ENCODE measurements at regions not wholly inside any gene's neighbourhood (a gene's known extent, or its start where the extent isn't known, plus 50 kb on each side); places are given as distances from the start of the nearest gene placed in this dataset.

DNA sequence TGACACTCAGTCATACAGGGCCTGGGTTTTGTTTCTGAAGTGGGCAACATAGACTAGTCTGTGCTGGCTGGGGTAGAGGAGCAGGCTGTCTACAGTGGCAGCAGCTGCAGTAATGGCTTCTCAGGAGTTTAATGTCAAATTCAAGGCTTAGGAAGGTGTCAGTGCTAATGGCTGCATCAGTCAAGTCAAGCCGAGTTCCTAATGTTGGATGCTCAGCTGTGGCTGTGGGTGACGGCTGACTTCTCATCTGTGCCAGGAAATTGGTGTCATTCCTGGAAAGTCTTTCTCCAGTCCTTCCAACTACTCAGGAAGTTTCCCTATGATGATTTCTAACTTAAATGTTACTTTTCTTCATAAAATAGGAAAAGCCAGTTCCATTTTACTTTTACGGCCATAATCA, 468.1 kb upstream of the IGFBP3 start:
- Histone ChIP-seq H2AFZ (ENCODE audit: low read depth, low read length, poor library complexity, severe bottlenecking) (no peak overlapping the region), H3K9ac (ENCODE audit: low read length) (no peak overlapping the region), H3K9me3 (ENCODE audit: control insufficient read depth in 1 of 2, insufficient read depth in 1 of 2, low read depth in 1 of 2, low read length in 2 of 2) (no peaks in the 10 kb centered on the region), H3K9me2 (ENCODE audit: insufficient read depth) (0 out of 2 replicates have a peak, but pooled peaks cover 4% of the 10 kb centered on the region), H3K36me3 (ENCODE audit: control insufficient read depth in 1 of 2, insufficient read depth in 2 of 2, low read length in 2 of 2) (no peaks in the 10 kb centered on the region), H3K27me3 (ENCODE audit: insufficient read depth, low read length) (no peaks in the 10 kb centered on the region), H4K20me1 (ENCODE audit: insufficient read depth) (no peaks in the 10 kb centered on the region), H3K79me2 (ENCODE audit: insufficient read depth, low read length) (no peaks in the 10 kb centered on the region), H3K4me3 (replicated peaks in 1 of 2; ENCODE audit: low read depth in 1 of 2, low read length in 2 of 2) (no peak overlapping the region), H3K4me1 (ENCODE audit: control insufficient read depth in 1 of 2, insufficient read depth in 2 of 2, low read length in 2 of 2) (no peaks in the 10 kb centered on the region), H3K27ac (ENCODE audit: low read depth, low read length) (no peak overlapping the region), H3K4me2 (ENCODE audit: low read length) (no peak overlapping the region)
- no TSS peak for BruUV-seq (replicated peaks)
- RAD21 ChIA-PET (ENCODE audit: low non-redundant PET in 1 of 2, low total read pairs in 2 of 2, uncharacterized antibody in 2 of 2, unreplicated experiment in 2 of 2) = no interaction called here
- DNase-seq (ENCODE audit: low read depth, low spot score) = no peak
- POLR2A ChIA-PET = no interaction called here
- intact Hi-C loops (cut with micrococcal nuclease) = no loop called here
- CTCF ChIA-PET = no interaction called here
- no peak for ATAC-seq
- TF ChIP-seq RAD21 (IDR thresholded peaks at IDR 0.05; ENCODE audit: low read depth) (no peak), SIN3A (IDR thresholded peaks at IDR 0.05; ENCODE audit: low read depth) (no peak), EZH2phosphoT487 (IDR thresholded peaks at IDR 0.05; ENCODE audit: borderline replicate concordance) (no peak), ZFX (IDR thresholded peaks at IDR 0.05) (no peak), YY1 (IDR thresholded peaks at IDR 0.05; ENCODE audit: extremely low read depth, insufficient replicate concordance, low read depth, low read length) (no peak), ELF1 (IDR thresholded peaks at IDR 0.05; ENCODE audit: borderline replicate concordance, low read depth) (no peak), CEBPB (IDR thresholded peaks at IDR 0.05; ENCODE audit: low read depth) (no peak), SRF (IDR thresholded peaks at IDR 0.05; ENCODE audit: low read depth) (no peak)
- TF ChIP-seq, protein P1, sequence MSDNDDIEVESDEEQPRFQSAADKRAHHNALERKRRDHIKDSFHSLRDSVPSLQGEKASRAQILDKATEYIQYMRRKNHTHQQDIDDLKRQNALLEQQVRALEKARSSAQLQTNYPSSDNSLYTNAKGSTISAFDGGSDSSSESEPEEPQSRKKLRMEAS (IDR thresholded peaks at IDR 0.05) = no peak
- TF ChIP-seq, protein P2, sequence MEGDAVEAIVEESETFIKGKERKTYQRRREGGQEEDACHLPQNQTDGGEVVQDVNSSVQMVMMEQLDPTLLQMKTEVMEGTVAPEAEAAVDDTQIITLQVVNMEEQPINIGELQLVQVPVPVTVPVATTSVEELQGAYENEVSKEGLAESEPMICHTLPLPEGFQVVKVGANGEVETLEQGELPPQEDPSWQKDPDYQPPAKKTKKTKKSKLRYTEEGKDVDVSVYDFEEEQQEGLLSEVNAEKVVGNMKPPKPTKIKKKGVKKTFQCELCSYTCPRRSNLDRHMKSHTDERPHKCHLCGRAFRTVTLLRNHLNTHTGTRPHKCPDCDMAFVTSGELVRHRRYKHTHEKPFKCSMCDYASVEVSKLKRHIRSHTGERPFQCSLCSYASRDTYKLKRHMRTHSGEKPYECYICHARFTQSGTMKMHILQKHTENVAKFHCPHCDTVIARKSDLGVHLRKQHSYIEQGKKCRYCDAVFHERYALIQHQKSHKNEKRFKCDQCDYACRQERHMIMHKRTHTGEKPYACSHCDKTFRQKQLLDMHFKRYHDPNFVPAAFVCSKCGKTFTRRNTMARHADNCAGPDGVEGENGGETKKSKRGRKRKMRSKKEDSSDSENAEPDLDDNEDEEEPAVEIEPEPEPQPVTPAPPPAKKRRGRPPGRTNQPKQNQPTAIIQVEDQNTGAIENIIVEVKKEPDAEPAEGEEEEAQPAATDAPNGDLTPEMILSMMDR (IDR thresholded peaks at IDR 0.05 in 2 of 3, conservative IDR thresholded peaks at IDR 0.05 in 1 of 3; ENCODE audit: borderline replicate concordance in 1 of 3, insufficient read depth in 1 of 3, low read depth in 2 of 3, low read length in 2 of 3) = no peak
